GM12878 (cell line): ENCODE measurements at regions not wholly inside any gene's neighbourhood (a gene's known extent, or its start where the extent isn't known, plus 50 kb on each side); places are given as distances from the start of the nearest gene placed in this dataset.

Experiments
- ATAC-seq: fragments of 200-7000 bp; cut with Tn5 transposase; 3 replicates; pipeline ENCODE4 v1.9.1; 2020; ENCODE audit warnings: mild to moderate bottlenecking, moderate library complexity
- BruUV-seq: library from RNA; stranded (reverse); fragments of 400-500 nt; replicated peaks from 2 replicates; lab custom pipeline; 2021; lab: Mats Ljungman, UMichigan
- CTCF ChIA-PET: fragments of 300-600 bp; sonication (Branson Sonifier 250); formaldehyde crosslinking; extraction: SDS; loops from one replicate; lab custom pipeline; 2021; ENCODE audit warnings: inconsistent platforms; lab: Yijun Ruan, JAX
- POLR2A ChIA-PET: fragments of 350-600 bp; formaldehyde crosslinking; extraction: SDS; loops from one replicate; lab custom pipeline; 2021; ENCODE audit warnings: inconsistent platforms; lab: Charles Lee
- RAD21 ChIA-PET: fragments of 300-600 bp; sonication (Branson Sonifier 250); formaldehyde crosslinking; loops from one replicate; lab custom pipeline; 2023; ENCODE audit warnings: antibody characterized with exemption; ENCODE audit not compliant: unreplicated experiment; lab: Charles Lee
- SMC1A ChIA-PET: fragments of 300-600 bp; sonication (Branson Sonifier 250); formaldehyde crosslinking; loops from one replicate; lab custom pipeline; 2023; ENCODE audit not compliant: unreplicated experiment, uncharacterized antibody; lab: Charles Lee
- DNase-seq: peaks from one replicate; pipeline ENCODE4 v3.0.0-alpha.2; 2011; ENCODE audit warnings: low read depth, low spot score
- FAIRE-seq: peaks from 3 replicates; lab custom pipeline; 2011; peaks lifted over from hg19 to GRCh38; lab: Jason Lieb, UNC
- H2AFZ ChIP-seq: 2 replicates; pipeline ENCODE4 v1.6.0; 2011; ENCODE audit warnings: low read depth, low read length, control low read depth; ENCODE audit not compliant: control insufficient read depth
- H3K27ac ChIP-seq: 2 replicates; pipeline ENCODE4 v1.5.1; 2011; ENCODE audit warnings: control low read depth; ENCODE audit not compliant: control insufficient read depth, insufficient read depth
- H3K27me3 ChIP-seq, 2 experiments: replicated peaks in 1 of 2; 2 replicates each; pipeline versions ENCODE4 v1.6.0 to v1.6.1; 2011; ENCODE audit warnings: low read length in 1 of 2; ENCODE audit not compliant: control insufficient read depth in 2 of 2, insufficient read depth in 2 of 2
- H3K36me3 ChIP-seq, 2 experiments: 2 replicates each; pipeline ENCODE4 v1.5.1; 2011; ENCODE audit warnings: low read length in 1 of 2; ENCODE audit not compliant: control insufficient read depth in 2 of 2, insufficient read depth in 2 of 2
- H3K4me1 ChIP-seq: 2 replicates; pipeline ENCODE4 v1.6.1; 2011; ENCODE audit warnings: mild to moderate bottlenecking, low read length, moderate library complexity, mixed read lengths; ENCODE audit not compliant: control insufficient read depth, insufficient read depth
- H3K4me2 ChIP-seq: 2 replicates; pipeline ENCODE4 v1.6.0; 2011; ENCODE audit warnings: control low read depth; ENCODE audit not compliant: control insufficient read depth, insufficient read depth
- H3K4me3 ChIP-seq: fragments of 200-600 bp; sonication (generic); 2 replicates; pipeline ENCODE4 v1.5.1; 2016
- H3K79me2 ChIP-seq: 2 replicates; pipeline ENCODE4 v1.6.0; 2011; ENCODE audit warnings: low read length; ENCODE audit not compliant: control insufficient read depth, insufficient read depth
- H3K9ac ChIP-seq: 2 replicates; pipeline ENCODE4 v1.8.0; 2011; ENCODE audit warnings: low read length, control low read depth, mixed read lengths; ENCODE audit not compliant: control insufficient read depth, insufficient read depth
- H3K9me3 ChIP-seq: replicated peaks from 3 replicates; pipeline ENCODE4 v1.5.1; 2011; ENCODE audit warnings: mild to moderate bottlenecking, low read length; ENCODE audit not compliant: control insufficient read depth, insufficient read depth
- H4K20me1 ChIP-seq: 2 replicates; pipeline ENCODE4 v1.6.0; 2011; ENCODE audit not compliant: control insufficient read depth, insufficient read depth
- BCL11A ChIP-seq: IDR thresholded peaks from 2 replicates; pipeline ENCODE4 v1.6.1; 2011; ENCODE audit warnings: low read depth, low read length
- BCLAF1 ChIP-seq: fragments of 450-650 bp; IDR thresholded peaks from 2 replicates; pipeline ENCODE4 v1.6.1; 2017; ENCODE audit warnings: antibody characterized with exemption, mild to moderate bottlenecking, moderate library complexity
- CEBPB ChIP-seq, 2 experiments: fragments of 150-350 bp in 1 of 2; IDR thresholded peaks; 2 replicates each; pipeline ENCODE4 v1.6.1; 2012 to 2014; ENCODE audit warnings: low read depth in 2 of 2, low read length in 2 of 2, borderline replicate concordance in 1 of 2, inconsistent platforms in 1 of 2
- CHD2 ChIP-seq: IDR thresholded peaks from 2 replicates; pipeline ENCODE4 v1.6.1; 2011; ENCODE audit warnings: low read depth, low read length, improper control_type of control experiment, borderline replicate concordance
- FOXK2 ChIP-seq: fragments of 450-650 bp; IDR thresholded peaks from 2 replicates; pipeline ENCODE4 v1.6.1; 2017; ENCODE audit warnings: mild to moderate bottlenecking, moderate library complexity
- GATAD2B ChIP-seq: fragments of 450-650 bp; conservative IDR thresholded peaks from 2 replicates; pipeline ENCODE4 v1.6.1; 2017; ENCODE audit warnings: low read depth, mild to moderate bottlenecking, moderate library complexity
- NR2C1 ChIP-seq: fragments of 450-650 bp; IDR thresholded peaks from 2 replicates; pipeline ENCODE4 v1.6.1; 2017; ENCODE audit warnings: antibody characterized with exemption, mild to moderate bottlenecking, moderate library complexity
- NR2C2 ChIP-seq: IDR thresholded peaks from 2 replicates; pipeline ENCODE4 v1.6.1; 2011; ENCODE audit warnings: borderline replicate concordance, low read depth; ENCODE audit not compliant: control insufficient read depth, insufficient read length
- RELA ChIP-seq: fragments of 450-650 bp; IDR thresholded peaks from 2 replicates; pipeline ENCODE4 v1.8.0; 2014; ENCODE audit warnings: borderline replicate concordance; ENCODE audit not compliant: partially characterized antibody
- REST ChIP-seq: IDR thresholded peaks from 2 replicates; pipeline ENCODE4 v1.6.1; 2012; ENCODE audit warnings: mild to moderate bottlenecking, low read depth, low read length
- RUNX3 ChIP-seq: IDR thresholded peaks from 2 replicates; pipeline ENCODE4 v1.6.1; 2012; ENCODE audit warnings: low read length, inconsistent platforms
- TARDBP ChIP-seq: IDR thresholded peaks from 2 replicates; pipeline ENCODE4 v1.6.1; 2016; ENCODE audit warnings: borderline replicate concordance
- USF1 ChIP-seq: IDR thresholded peaks from 2 replicates; pipeline ENCODE4 v1.6.1; 2011; ENCODE audit warnings: borderline replicate concordance, low read depth, mild to moderate bottlenecking, moderate library complexity, mixed read lengths, low read length; ENCODE audit not compliant: insufficient read depth; ENCODE audit errors: extremely low read length
- WGBS: methylation state at CpG from one replicate; pipeline ENCODE4 v1.1.6; 2016; ENCODE audit warnings: low lambda C conversion rate; ENCODE audit not compliant: insufficient replicate concordance, insufficient coverage; ENCODE audit errors: missing lambda C conversion rate; 5-methylcytosine and 5-hydroxymethylcytosine counted together
- in situ Hi-C: fragments of 300-500 bp; cut with MboI; formaldehyde crosslinking; loops from 9 replicates; pipeline ENCODE4 v1.14.3; 2018; ENCODE audit warnings: mixed read lengths
- intact Hi-C: fragments of 100-400 bp; cut with micrococcal nuclease; formaldehyde crosslinking; loops from one replicate; pipeline ENCODE4 v1.14.2; 2022; ENCODE audit not compliant: unreplicated experiment

GRCh38 chr12:85549640-85550039 is 269.6 kb downstream of the ALX1 start (continued):
- no peak for TF ChIP-seq USF1
- no peak for TF ChIP-seq RELA

- FAIRE-seq (no peak), ATAC-seq (no peak), DNase-seq (no peak)
- ChIA-PET CTCF (interaction anchor here (1.5 to 1.8 kb wide), 4 partner anchors 11 to 82 kb away, joined by 3 to 6 read pairs (median 4); no protein-coding TSS in a partner anchor), RAD21 (interaction anchor here (0.8 kb wide), 2 partner anchors 31 to 316 kb away, joined by 3 to 4 read pairs; no protein-coding TSS in a partner anchor), POLR2A (interaction anchor here (1.1 kb wide), 1 partner anchor 11 kb away, joined by 4 read pairs; no protein-coding TSS in a partner anchor), SMC1A (interaction anchor here (0.7 to 3.3 kb wide), 7 partner anchors 8 to 24 kb away, joined by 3 to 19 read pairs (median 4); no protein-coding TSS in a partner anchor)
- H2AFZ ChIP-seq: no peak overlapping the region
- H3K36me3 ChIP-seq: no peaks in the 10 kb centered on the region
- intact Hi-C loops (no loop called here), in situ Hi-C loops (no loop called here)
- H3K4me1 ChIP-seq: no peaks in the 10 kb centered on the region
- WGBS: 61% methylated on average over 2 of the region's 2 CpGs
- H3K27me3 ChIP-seq: no peaks in the 10 kb centered on the region
- no peak overlapping the region for H3K27ac ChIP-seq
- no peak overlapping the region for H3K4me2 ChIP-seq
- no peak overlapping the region for H3K9ac ChIP-seq
- no peaks in the 10 kb centered on the region for H4K20me1 ChIP-seq
- no peaks in the 10 kb centered on the region for H3K79me2 ChIP-seq
- no peak overlapping the region for H3K4me3 ChIP-seq
- BruUV-seq: no TSS peak
- TF ChIP-seq NR2C1 (no peak), REST (no peak), NR2C2 (no peak), RUNX3 (no peak), CEBPB (IDR thresholded peaks at IDR 0.05; ENCODE audit: borderline replicate concordance in 1 of 2, low read depth in 2 of 2, low read length in 2 of 2) (no peak), GATAD2B (no peak), TARDBP (no peak), BCLAF1 (no peak), BCL11A (no peak), FOXK2 (no peak), CHD2 (no peak)
- no peaks in the 10 kb centered on the region for H3K9me3 ChIP-seq
Observed at GRCh38 chr12:85550924-85551323, 270.9 kb downstream of the ALX1 start.
